Neural progenitor cell (in vitro differentiated cells): ENCODE measurements at regions not wholly inside any gene's neighbourhood (a gene's known extent, or its start where the extent isn't known, plus 50 kb on each side); places are given as distances from the start of the nearest gene placed in this dataset.

ENCODE experiments used
- CTCF ChIP-seq: fragments of 200-600 bp; sonication (generic); IDR thresholded peaks from 2 replicates; pipeline ENCODE4 v1.5.1; 2017; ENCODE audit warnings: antibody characterized with exemption, mild to moderate bottlenecking
- EZH2 ChIP-seq: fragments of 200-600 bp; sonication (generic); IDR thresholded peaks from 2 replicates; pipeline ENCODE4 v1.6.1; 2017; ENCODE audit warnings: antibody characterized with exemption, mild to moderate bottlenecking, moderate library complexity

GRCh38 chr9:25537808-25538207, 140.4 kb downstream of the TUSC1 start:
- no peak for TF ChIP-seq EZH2
- TF ChIP-seq CTCF, result no peak
